Neural cell (in vitro differentiated cells): ENCODE measurements at regions not wholly inside any gene's neighbourhood (a gene's known extent, or its start where the extent isn't known, plus 50 kb on each side); places are given as distances from the start of the nearest gene placed in this dataset.
"Not testable (repeated sequence)": the region's sequence is repeated elsewhere in the genome, so short reads cannot be mapped to it uniquely, and the experiment has no call there.

Experiments
- H2AFZ ChIP-seq: fragments of 200-600, 300-800 bp; sonication (generic), shearing (Covaris generic); 2 replicates; pipeline ENCODE4 v1.6.0; 2014; ENCODE audit warnings: low read depth, mild to moderate bottlenecking, antibody characterized with exemption, low read length, moderate library complexity
- H3F3A ChIP-seq: fragments of 200-600 bp; shearing (Covaris generic); 2 replicates; pipeline ENCODE4 v1.6.1; 2016; ENCODE audit warnings: mild to moderate bottlenecking, moderate library complexity, mixed read lengths, antibody characterized with exemption, low read length; ENCODE audit not compliant: insufficient read depth, poor library complexity, severe bottlenecking
- H3K27ac ChIP-seq: fragments of 200-600, 300-800 bp; sonication (generic), shearing (Covaris generic); 2 replicates; pipeline ENCODE4 v1.5.1; 2014; ENCODE audit warnings: mild to moderate bottlenecking, low read length, moderate library complexity
- H3K27me3 ChIP-seq: fragments of 300-800, 200-600 bp; sonication (generic), shearing (Covaris generic); 2 replicates; pipeline ENCODE4 v1.6.0; 2014; ENCODE audit warnings: mild to moderate bottlenecking, low read depth, low read length, moderate library complexity; ENCODE audit not compliant: insufficient read depth
- H3K36me3 ChIP-seq: fragments of 300-800, 200-600 bp; sonication (generic), shearing (Covaris generic); 2 replicates; pipeline ENCODE4 v1.5.1; 2014; ENCODE audit warnings: mild to moderate bottlenecking, antibody characterized with exemption, low read length, moderate library complexity; ENCODE audit not compliant: insufficient read depth
- H3K4me2 ChIP-seq: fragments of 300-800, 200-600 bp; sonication (generic), shearing (Covaris generic); 2 replicates; pipeline ENCODE4 v1.6.0; 2014; ENCODE audit warnings: mild to moderate bottlenecking, low read length
- H3K4me3 ChIP-seq: fragments of 300-800, 200-600 bp; sonication (generic), shearing (Covaris generic); 2 replicates; pipeline ENCODE4 v1.5.1; 2014; ENCODE audit warnings: mild to moderate bottlenecking, low read length, moderate library complexity
- H3K79me2 ChIP-seq: fragments of 200-600 bp; shearing (Covaris generic); replicated peaks from 2 replicates; pipeline ENCODE4 v1.6.0; 2014; ENCODE audit warnings: mild to moderate bottlenecking, low read length, moderate library complexity; ENCODE audit not compliant: insufficient read depth
- H3K9ac ChIP-seq: fragments of 300-800, 200-600 bp; sonication (generic), shearing (Covaris generic); 2 replicates; pipeline ENCODE4 v1.6.1; 2016; ENCODE audit warnings: mild to moderate bottlenecking, low read length, mixed read lengths
- H3K9me2 ChIP-seq: fragments of 200-600 bp; shearing (Covaris generic); 2 replicates; pipeline ENCODE4 v1.6.1; 2016; ENCODE audit warnings: mild to moderate bottlenecking, low read length, mixed read lengths; ENCODE audit not compliant: insufficient read depth
- H3K9me3 ChIP-seq: fragments of 200-600, 300-800 bp; sonication (generic), shearing (Covaris generic); 2 replicates; pipeline ENCODE4 v1.6.1; 2016; ENCODE audit warnings: mild to moderate bottlenecking, mixed run types, low read length, moderate library complexity, mixed read lengths
- H4K20me1 ChIP-seq: fragments of 200-600 bp; shearing (Covaris generic); 2 replicates; pipeline ENCODE4 v1.6.1; 2016; ENCODE audit warnings: mild to moderate bottlenecking, mixed run types; ENCODE audit not compliant: insufficient read depth
- EP300 ChIP-seq: fragments of 450-650 bp; conservative IDR thresholded peaks from 2 replicates; pipeline ENCODE4 v1.6.1; 2014; ENCODE audit warnings: antibody characterized with exemption, mild to moderate bottlenecking, moderate library complexity; ENCODE audit not compliant: poor library complexity, severe bottlenecking
- EZH2 ChIP-seq: fragments of 200-600, 300-800 bp; shearing (Covaris generic), sonication (generic); IDR thresholded peaks from 2 replicates; pipeline ENCODE4 v1.6.1; 2014; ENCODE audit warnings: antibody characterized with exemption, low read length, borderline replicate concordance, mild to moderate bottlenecking; ENCODE audit not compliant: insufficient read depth, poor library complexity, severe bottlenecking
- MXI1 ChIP-seq: fragments of 450-650 bp; conservative IDR thresholded peaks from 2 replicates; pipeline ENCODE4 v1.6.1; 2014; ENCODE audit warnings: antibody characterized with exemption, mild to moderate bottlenecking; ENCODE audit not compliant: poor library complexity, severe bottlenecking
- POLR2AphosphoS5 ChIP-seq: IDR thresholded peaks from 2 replicates; pipeline ENCODE4 v1.6.1; 2012
- RAD21 ChIP-seq: fragments of 450-650 bp; conservative IDR thresholded peaks from 2 replicates; pipeline ENCODE4 v1.6.1; 2014; ENCODE audit warnings: antibody characterized with exemption, mild to moderate bottlenecking, moderate library complexity
- SMC3 ChIP-seq: fragments of 450-650 bp; conservative IDR thresholded peaks from 2 replicates; pipeline ENCODE4 v1.6.1; 2014; ENCODE audit warnings: antibody characterized with exemption, mild to moderate bottlenecking, moderate library complexity; ENCODE audit not compliant: poor library complexity
- TAF1 ChIP-seq: IDR thresholded peaks from 2 replicates; pipeline ENCODE4 v1.6.1; 2012; ENCODE audit warnings: low read depth
- TF ChIP-seq, protein P1 (sequence below): IDR thresholded peaks from 2 replicates; pipeline ENCODE4 v1.6.1; 2012; ENCODE audit warnings: borderline replicate concordance
- TF ChIP-seq, protein P2 (sequence below): fragments of 450-650 bp; IDR thresholded peaks from 2 replicates; pipeline ENCODE4 v1.5.1; 2014; ENCODE audit warnings: antibody characterized with exemption, mild to moderate bottlenecking, moderate library complexity; ENCODE audit not compliant: poor library complexity, severe bottlenecking

DNA sequence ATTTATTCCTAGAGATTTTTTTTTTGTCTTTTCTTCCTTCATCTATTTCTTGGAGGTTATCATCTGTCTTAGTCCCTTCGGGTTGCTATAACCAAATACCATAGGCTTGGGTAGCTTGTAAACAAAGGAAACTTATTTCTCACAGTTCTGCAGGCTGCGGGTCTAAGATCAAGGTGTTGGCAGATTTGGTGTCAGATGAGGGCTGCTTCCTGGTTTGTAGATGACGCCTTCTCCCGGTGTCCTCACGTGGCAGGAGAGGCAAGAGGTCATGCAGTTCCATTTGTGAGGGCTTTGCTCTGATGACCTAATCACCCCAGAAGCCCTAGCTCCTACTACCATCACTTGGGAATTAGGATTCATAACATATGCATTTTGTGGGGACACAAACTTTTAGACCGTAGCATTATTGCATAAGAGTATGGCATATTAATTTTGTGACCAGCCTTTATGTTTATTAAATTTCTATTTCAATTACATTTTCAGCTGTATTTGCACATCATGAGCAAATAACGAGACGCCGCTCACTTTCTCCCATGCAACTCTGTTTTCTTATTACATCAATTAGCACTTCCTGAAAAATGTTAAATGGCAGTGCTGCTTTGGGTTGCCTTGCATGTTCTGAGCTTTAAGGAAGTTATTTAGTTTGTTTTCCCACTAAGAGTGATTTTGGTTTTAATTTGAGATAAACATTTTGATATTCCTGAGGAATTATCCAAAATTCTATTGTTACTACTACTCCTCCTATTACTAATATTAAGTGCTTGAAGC is 246.4 kb upstream of the HDAC4 start:
- no peak overlapping the region for H3K9ac ChIP-seq
- H3K79me2 ChIP-seq = no peaks in the 10 kb centered on the region
- H3K4me2 ChIP-seq = no peak overlapping the region
- no peaks in the 10 kb centered on the region for H3K36me3 ChIP-seq
- H3F3A ChIP-seq = no peaks in the 10 kb centered on the region
- H3K9me3 ChIP-seq = no peaks in the 10 kb centered on the region
- H3K27ac ChIP-seq = no peak overlapping the region
- no peaks in the 10 kb centered on the region for H3K27me3 ChIP-seq
- no peaks in the 10 kb centered on the region for H4K20me1 ChIP-seq
- H3K4me3 ChIP-seq = no peak overlapping the region
- H3K9me2 ChIP-seq = no peaks in the 10 kb centered on the region
- H2AFZ ChIP-seq = no peak overlapping the region
- TF ChIP-seq, protein P1, sequence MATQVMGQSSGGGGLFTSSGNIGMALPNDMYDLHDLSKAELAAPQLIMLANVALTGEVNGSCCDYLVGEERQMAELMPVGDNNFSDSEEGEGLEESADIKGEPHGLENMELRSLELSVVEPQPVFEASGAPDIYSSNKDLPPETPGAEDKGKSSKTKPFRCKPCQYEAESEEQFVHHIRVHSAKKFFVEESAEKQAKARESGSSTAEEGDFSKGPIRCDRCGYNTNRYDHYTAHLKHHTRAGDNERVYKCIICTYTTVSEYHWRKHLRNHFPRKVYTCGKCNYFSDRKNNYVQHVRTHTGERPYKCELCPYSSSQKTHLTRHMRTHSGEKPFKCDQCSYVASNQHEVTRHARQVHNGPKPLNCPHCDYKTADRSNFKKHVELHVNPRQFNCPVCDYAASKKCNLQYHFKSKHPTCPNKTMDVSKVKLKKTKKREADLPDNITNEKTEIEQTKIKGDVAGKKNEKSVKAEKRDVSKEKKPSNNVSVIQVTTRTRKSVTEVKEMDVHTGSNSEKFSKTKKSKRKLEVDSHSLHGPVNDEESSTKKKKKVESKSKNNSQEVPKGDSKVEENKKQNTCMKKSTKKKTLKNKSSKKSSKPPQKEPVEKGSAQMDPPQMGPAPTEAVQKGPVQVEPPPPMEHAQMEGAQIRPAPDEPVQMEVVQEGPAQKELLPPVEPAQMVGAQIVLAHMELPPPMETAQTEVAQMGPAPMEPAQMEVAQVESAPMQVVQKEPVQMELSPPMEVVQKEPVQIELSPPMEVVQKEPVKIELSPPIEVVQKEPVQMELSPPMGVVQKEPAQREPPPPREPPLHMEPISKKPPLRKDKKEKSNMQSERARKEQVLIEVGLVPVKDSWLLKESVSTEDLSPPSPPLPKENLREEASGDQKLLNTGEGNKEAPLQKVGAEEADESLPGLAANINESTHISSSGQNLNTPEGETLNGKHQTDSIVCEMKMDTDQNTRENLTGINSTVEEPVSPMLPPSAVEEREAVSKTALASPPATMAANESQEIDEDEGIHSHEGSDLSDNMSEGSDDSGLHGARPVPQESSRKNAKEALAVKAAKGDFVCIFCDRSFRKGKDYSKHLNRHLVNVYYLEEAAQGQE = no peak

DNA sequence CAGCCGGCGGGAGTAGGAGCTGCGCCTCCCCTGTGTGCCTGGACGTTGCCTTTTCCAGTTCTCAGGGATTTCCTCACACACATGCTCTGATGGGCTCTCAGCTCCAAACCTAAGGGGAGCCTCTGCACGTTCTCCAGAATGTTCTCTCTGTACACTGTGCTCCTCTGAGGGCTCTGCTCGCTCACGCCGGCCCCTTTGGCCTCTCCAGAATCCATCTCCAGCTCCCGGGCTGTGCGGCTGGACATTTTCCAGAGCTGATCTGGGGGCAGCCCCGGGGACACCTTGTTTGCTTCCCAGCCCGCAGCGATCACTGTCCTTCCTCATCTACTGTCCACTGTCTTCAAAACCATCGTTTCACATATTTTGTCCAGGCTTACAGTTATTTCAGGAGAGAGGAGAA is 245.4 kb upstream of the HDAC4 start:
- Histone ChIP-seq H3K79me2 (no peaks in the 10 kb centered on the region), H3K4me3 (no peak overlapping the region), H3K9me2 (no peaks in the 10 kb centered on the region), H3K4me2 (no peak overlapping the region), H2AFZ (no peak overlapping the region), H4K20me1 (no peaks in the 10 kb centered on the region), H3K9me3 (no peaks in the 10 kb centered on the region), H3F3A (no peaks in the 10 kb centered on the region), H3K27me3 (no peaks in the 10 kb centered on the region), H3K27ac (no peak overlapping the region), H3K9ac (no peak overlapping the region), H3K36me3 (no peaks in the 10 kb centered on the region)
- TF ChIP-seq, protein P2, sequence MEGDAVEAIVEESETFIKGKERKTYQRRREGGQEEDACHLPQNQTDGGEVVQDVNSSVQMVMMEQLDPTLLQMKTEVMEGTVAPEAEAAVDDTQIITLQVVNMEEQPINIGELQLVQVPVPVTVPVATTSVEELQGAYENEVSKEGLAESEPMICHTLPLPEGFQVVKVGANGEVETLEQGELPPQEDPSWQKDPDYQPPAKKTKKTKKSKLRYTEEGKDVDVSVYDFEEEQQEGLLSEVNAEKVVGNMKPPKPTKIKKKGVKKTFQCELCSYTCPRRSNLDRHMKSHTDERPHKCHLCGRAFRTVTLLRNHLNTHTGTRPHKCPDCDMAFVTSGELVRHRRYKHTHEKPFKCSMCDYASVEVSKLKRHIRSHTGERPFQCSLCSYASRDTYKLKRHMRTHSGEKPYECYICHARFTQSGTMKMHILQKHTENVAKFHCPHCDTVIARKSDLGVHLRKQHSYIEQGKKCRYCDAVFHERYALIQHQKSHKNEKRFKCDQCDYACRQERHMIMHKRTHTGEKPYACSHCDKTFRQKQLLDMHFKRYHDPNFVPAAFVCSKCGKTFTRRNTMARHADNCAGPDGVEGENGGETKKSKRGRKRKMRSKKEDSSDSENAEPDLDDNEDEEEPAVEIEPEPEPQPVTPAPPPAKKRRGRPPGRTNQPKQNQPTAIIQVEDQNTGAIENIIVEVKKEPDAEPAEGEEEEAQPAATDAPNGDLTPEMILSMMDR = no peak
- TF ChIP-seq SMC3 (no peak), EP300 (no peak), TAF1 (no peak), MXI1 (no peak), EZH2 (no peak), RAD21 (no peak), POLR2AphosphoS5 (no peak)
- TF ChIP-seq, protein P1 = no peak

DNA sequence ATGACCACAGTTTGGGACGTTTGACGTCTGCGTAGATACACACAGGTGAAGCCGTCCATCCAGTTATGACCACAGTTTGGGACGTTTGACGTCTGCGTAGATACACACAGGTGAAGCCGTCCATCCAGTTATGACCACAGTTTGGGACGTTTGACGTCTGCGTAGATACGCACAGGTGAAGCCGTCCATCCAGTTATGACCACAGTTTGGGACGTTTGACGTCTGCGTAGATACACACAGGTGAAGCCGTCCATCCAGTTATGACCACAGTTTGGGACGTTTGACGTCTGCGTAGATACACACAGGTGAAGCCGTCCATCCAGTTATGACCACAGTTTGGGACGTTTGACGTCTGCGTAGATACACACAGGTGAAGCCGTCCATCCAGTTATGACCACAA is 243.8 kb upstream of the HDAC4 start:
- H3K9ac ChIP-seq, H3F3A ChIP-seq, H3K27me3 ChIP-seq, H3K27ac ChIP-seq, H3K79me2 ChIP-seq, H2AFZ ChIP-seq, H3K36me3 ChIP-seq, H3K4me3 ChIP-seq, H3K4me2 ChIP-seq, H3K9me3 ChIP-seq, H3K9me2 ChIP-seq, H4K20me1 ChIP-seq: not testable (repeated sequence)
